PC-9 (cell line): ENCODE measurements at regions not wholly inside any gene's neighbourhood (a gene's known extent, or its start where the extent isn't known, plus 50 kb on each side); places are given as distances from the start of the nearest gene placed in this dataset.

Source experiments
- BruUV-seq: library from RNA; stranded (reverse); fragments of 400-500 nt; replicated peaks from 2 replicates; lab custom pipeline; 2021; lab: Mats Ljungman, UMichigan
- CTCF ChIA-PET: fragments of 300-600 bp; sonication (Branson Sonifier 250); formaldehyde crosslinking; loops from one replicate; lab custom pipeline; 2022; ENCODE audit warnings: antibody characterized with exemption; lab: Charles Lee
- POLR2A ChIA-PET: fragments of 300-600 bp; sonication (Branson Sonifier 250); formaldehyde crosslinking; loops from one replicate; lab custom pipeline; 2022; ENCODE audit warnings: antibody characterized with exemption; ENCODE audit not compliant: unreplicated experiment; lab: Charles Lee
- DNase-seq, 2 experiments: peaks; one replicate each; pipeline versions ENCODE4 v3.0.0 to v3.0.0-alpha.2; 2015 to 2022; ENCODE audit warnings: mixed read lengths in 1 of 2
- H2AFZ ChIP-seq: fragments of 200-600 bp; sonication (generic); 2 replicates; pipeline ENCODE4 v1.8.1; 2017; ENCODE audit warnings: antibody characterized with exemption
- H3F3A ChIP-seq: fragments of 200-600 bp; sonication (generic); 2 replicates; pipeline ENCODE4 v1.8.1; 2017; ENCODE audit warnings: antibody characterized with exemption, mild to moderate bottlenecking, low read depth; ENCODE audit not compliant: insufficient read depth
- H3K27ac ChIP-seq: fragments of 200-600 bp; sonication (generic); 2 replicates; pipeline ENCODE4 v1.6.1; 2016; ENCODE audit warnings: mixed run types
- H3K27me3 ChIP-seq: fragments of 200-600 bp; sonication (generic); 2 replicates; pipeline ENCODE4 v1.6.1; 2016; ENCODE audit warnings: low read depth, mixed run types; ENCODE audit not compliant: insufficient read depth
- H3K36me3 ChIP-seq: fragments of 200-600 bp; sonication (generic); 2 replicates; pipeline ENCODE4 v1.6.1; 2016; ENCODE audit warnings: low read depth, mixed run types
- H3K4me1 ChIP-seq: fragments of 200-600 bp; sonication (generic); replicated peaks from 2 replicates; pipeline ENCODE4 v1.6.1; 2016; ENCODE audit warnings: mixed run types; ENCODE audit not compliant: insufficient read depth
- H3K4me2 ChIP-seq: fragments of 200-600 bp; sonication (generic); 2 replicates; pipeline ENCODE4 v1.6.1; 2017; ENCODE audit warnings: mixed run types
- H3K4me3 ChIP-seq: fragments of 200-600 bp; sonication (generic); 2 replicates; pipeline ENCODE4 v1.6.1; 2016; ENCODE audit warnings: mixed run types
- H3K79me2 ChIP-seq: fragments of 200-600 bp; sonication (generic); 2 replicates; pipeline ENCODE4 v1.6.1; 2017; ENCODE audit warnings: low read depth, mixed run types
- H3K9me2 ChIP-seq: fragments of 200-600 bp; sonication (generic); 2 replicates; pipeline ENCODE4 v1.8.1; 2017; ENCODE audit warnings: mild to moderate bottlenecking; ENCODE audit not compliant: insufficient read depth
- H3K9me3 ChIP-seq: fragments of 200-600 bp; sonication (generic); 2 replicates; pipeline ENCODE4 v1.8.1; 2016; ENCODE audit warnings: low read depth; ENCODE audit not compliant: insufficient read depth
- H4K20me1 ChIP-seq: fragments of 200-600 bp; sonication (generic); 2 replicates; pipeline ENCODE4 v1.8.1; 2017; ENCODE audit not compliant: insufficient read depth
- EZH2 ChIP-seq: fragments of 200-600 bp; sonication (generic); IDR thresholded peaks from 2 replicates; pipeline ENCODE4 v1.8.0; 2017; ENCODE audit warnings: antibody characterized with exemption, low read depth
- intact Hi-C: fragments of 100-400 bp; cut with micrococcal nuclease; formaldehyde crosslinking; loops from one replicate; pipeline ENCODE4 v1.10.0; 2022; ENCODE audit not compliant: unreplicated experiment
- TF ChIP-seq, protein P1 (sequence below): fragments of 200-600 bp; sonication (generic); conservative IDR thresholded peaks from 2 replicates; pipeline ENCODE4 v1.6.1; 2017; ENCODE audit warnings: mixed run types, antibody characterized with exemption, mild to moderate bottlenecking, moderate library complexity

DNA sequence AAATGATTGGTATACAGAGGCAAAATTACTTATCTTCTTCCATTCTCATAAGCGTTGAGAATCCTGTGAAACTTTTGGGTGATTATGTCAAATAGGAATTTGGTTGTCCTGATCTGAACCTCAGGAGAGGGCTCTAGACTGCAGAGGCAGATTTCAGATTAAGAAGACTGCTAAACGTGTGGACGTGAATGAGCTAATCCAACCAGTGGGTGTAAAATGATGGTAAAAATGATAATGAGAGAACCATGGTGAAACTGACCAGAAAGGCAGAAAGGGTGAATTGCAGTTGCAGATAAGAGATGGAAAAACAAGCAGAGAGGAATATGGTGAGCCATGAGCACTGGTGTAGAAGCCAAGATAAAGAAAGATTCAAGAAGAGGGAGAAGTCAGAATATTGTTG is 1200.2 kb upstream of the CDH6 start:
- Histone ChIP-seq H3K9me3 (no peaks in the 10 kb centered on the region), H3K27ac (no peak overlapping the region), H3K79me2 (no peaks in the 10 kb centered on the region), H3K4me1 (no peaks in the 10 kb centered on the region), H2AFZ (no peak overlapping the region), H3K4me2 (no peak overlapping the region), H3F3A (no peaks in the 10 kb centered on the region), H3K36me3 (no peaks in the 10 kb centered on the region), H3K27me3 (no peaks in the 10 kb centered on the region), H4K20me1 (no peaks in the 10 kb centered on the region), H3K9me2 (no peaks in the 10 kb centered on the region), H3K4me3 (no peak overlapping the region)
- BruUV-seq: no TSS peak
- ChIA-PET CTCF (no interaction called here), POLR2A (no interaction called here)
- TF ChIP-seq, protein P1, sequence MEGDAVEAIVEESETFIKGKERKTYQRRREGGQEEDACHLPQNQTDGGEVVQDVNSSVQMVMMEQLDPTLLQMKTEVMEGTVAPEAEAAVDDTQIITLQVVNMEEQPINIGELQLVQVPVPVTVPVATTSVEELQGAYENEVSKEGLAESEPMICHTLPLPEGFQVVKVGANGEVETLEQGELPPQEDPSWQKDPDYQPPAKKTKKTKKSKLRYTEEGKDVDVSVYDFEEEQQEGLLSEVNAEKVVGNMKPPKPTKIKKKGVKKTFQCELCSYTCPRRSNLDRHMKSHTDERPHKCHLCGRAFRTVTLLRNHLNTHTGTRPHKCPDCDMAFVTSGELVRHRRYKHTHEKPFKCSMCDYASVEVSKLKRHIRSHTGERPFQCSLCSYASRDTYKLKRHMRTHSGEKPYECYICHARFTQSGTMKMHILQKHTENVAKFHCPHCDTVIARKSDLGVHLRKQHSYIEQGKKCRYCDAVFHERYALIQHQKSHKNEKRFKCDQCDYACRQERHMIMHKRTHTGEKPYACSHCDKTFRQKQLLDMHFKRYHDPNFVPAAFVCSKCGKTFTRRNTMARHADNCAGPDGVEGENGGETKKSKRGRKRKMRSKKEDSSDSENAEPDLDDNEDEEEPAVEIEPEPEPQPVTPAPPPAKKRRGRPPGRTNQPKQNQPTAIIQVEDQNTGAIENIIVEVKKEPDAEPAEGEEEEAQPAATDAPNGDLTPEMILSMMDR: no peak
- no peak for TF ChIP-seq EZH2
- no peak for DNase-seq
- intact Hi-C loops: no loop called here

DNA sequence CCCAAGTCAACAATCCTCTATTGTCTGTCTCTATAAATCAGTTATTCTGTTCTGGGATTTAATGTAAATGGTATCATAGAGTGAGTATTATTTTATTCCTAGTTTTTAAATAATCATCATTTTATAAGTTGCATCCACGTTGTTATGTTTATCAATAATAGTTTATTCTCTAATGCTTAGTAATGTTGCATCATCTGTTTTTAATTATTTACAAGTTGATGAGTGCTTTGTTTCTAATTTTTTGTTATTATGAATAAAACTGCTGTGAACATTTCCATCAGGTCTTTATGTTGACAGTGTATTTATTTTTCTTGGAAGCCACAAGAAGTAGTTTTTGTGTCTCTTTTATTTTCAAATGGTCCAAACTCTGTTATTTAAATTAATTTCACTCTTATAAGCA is 1201.2 kb upstream of the CDH6 start:
- ChIA-PET POLR2A (no interaction called here), CTCF (no interaction called here)
- Histone ChIP-seq H3K27ac (no peak overlapping the region), H2AFZ (no peak overlapping the region), H3K36me3 (no peaks in the 10 kb centered on the region), H3F3A (no peaks in the 10 kb centered on the region), H4K20me1 (no peaks in the 10 kb centered on the region), H3K9me2 (no peaks in the 10 kb centered on the region), H3K4me3 (no peak overlapping the region), H3K27me3 (no peaks in the 10 kb centered on the region), H3K4me1 (no peaks in the 10 kb centered on the region), H3K4me2 (no peak overlapping the region), H3K9me3 (no peaks in the 10 kb centered on the region), H3K79me2 (no peaks in the 10 kb centered on the region)
- intact Hi-C loops: no loop called here
- no peak for DNase-seq
- TF ChIP-seq, protein P1: no peak
- TF ChIP-seq EZH2: no peak
- BruUV-seq: no TSS peak

DNA sequence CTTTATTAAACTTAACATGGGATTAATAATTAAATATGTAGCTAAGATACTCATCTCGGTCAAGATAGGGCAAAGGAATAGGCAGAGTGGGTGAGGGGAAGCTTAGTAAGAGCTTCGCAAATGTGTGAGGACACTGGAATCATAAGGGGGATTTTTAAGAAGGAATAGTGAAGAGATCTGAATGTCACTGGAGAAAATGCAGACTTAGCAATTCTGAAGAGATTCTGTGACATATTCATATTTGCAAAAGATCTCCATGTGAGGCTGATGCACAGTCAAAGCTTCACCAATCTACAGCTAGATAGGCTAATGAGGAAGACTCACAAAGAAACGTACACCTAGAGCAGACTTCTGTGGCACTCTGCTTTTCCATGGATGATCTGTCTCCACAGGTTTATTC is 1202.8 kb upstream of the CDH6 start:
- CTCF ChIA-PET: no interaction called here

More for the DNA sequence above, 1202.8 kb upstream of the CDH6 start:
- DNase-seq: no peak
- no peaks in the 10 kb centered on the region for H3K9me2 ChIP-seq
- POLR2A ChIA-PET: no interaction called here
- H3K36me3 ChIP-seq: no peaks in the 10 kb centered on the region
- H3K27me3 ChIP-seq: no peaks in the 10 kb centered on the region
- TF ChIP-seq, protein P1: no peak
- TF ChIP-seq EZH2: no peak
- no peaks in the 10 kb centered on the region for H4K20me1 ChIP-seq
- H3K4me3 ChIP-seq: no peak overlapping the region
- H3K9me3 ChIP-seq: no peaks in the 10 kb centered on the region
- BruUV-seq: no TSS peak
- H2AFZ ChIP-seq: no peak overlapping the region
- intact Hi-C loops: no loop called here
- H3K4me1 ChIP-seq: no peaks in the 10 kb centered on the region
- no peaks in the 10 kb centered on the region for H3F3A ChIP-seq
- H3K27ac ChIP-seq: no peak overlapping the region
- no peaks in the 10 kb centered on the region for H3K79me2 ChIP-seq
- H3K4me2 ChIP-seq: no peak overlapping the region
